IPS-NIHi7 (cell line): ENCODE measurements at regions not wholly inside any gene's neighbourhood (a gene's known extent, or its start where the extent isn't known, plus 50 kb on each side); places are given as distances from the start of the nearest gene placed in this dataset.
"Not testable (repeated sequence)": the region's sequence is repeated elsewhere in the genome, so short reads cannot be mapped to it uniquely, and the experiment has no call there.

Experiments used
- DNase-seq: peaks from one replicate; pipeline ENCODE4 v3.0.0; 2012; ENCODE audit warnings: mixed read lengths; ENCODE audit errors: extremely low spot score

DNA sequence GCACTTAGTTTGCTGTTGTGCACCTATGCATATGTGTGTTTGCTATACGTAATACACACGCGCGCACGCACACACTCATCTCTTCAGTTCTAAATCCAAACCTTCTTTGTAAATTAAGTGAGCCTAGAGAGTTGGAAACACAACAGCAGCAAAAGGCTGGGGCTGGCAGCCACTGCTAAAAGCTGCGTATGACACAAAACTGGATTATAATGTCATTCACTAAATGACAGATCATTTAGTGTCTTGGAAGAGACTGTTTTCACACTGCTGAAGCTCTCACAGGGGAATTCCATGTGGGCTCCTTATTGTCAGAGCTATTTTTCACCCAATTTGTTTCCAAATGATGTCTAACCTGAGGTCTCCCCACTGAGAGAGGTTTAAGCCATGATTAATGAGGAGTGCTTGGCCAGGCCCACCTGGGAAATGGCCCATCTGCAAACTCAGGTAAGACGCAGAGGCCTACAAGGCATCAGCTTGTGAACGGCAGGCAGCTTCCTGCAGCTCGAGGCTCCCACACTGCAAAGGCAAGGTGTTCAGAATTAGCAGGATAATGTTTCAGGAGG is 94.2 kb downstream of the OLIG3 start:
- peak; percentile 13 for DNase-seq

DNA sequence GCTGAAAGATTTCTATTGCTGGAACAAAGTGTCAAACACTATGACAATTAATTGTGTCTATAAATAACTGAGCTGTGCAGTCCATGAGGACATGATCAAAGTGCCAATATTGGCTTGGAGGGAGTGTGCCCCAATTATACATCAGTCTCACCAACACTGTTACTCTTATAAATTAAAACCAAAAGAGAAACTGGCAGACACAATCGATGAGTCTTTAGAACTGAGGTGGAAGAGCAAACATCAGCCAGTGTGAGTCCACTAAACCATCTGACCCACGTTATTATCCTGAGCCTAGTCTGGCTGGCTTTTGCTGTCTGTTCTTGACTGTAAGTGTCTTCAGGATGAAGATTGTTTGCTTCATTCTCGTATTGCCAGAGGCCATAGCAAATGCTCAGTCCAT is 98.9 kb downstream of the OLIG3 start:
- no peak for DNase-seq

DNA sequence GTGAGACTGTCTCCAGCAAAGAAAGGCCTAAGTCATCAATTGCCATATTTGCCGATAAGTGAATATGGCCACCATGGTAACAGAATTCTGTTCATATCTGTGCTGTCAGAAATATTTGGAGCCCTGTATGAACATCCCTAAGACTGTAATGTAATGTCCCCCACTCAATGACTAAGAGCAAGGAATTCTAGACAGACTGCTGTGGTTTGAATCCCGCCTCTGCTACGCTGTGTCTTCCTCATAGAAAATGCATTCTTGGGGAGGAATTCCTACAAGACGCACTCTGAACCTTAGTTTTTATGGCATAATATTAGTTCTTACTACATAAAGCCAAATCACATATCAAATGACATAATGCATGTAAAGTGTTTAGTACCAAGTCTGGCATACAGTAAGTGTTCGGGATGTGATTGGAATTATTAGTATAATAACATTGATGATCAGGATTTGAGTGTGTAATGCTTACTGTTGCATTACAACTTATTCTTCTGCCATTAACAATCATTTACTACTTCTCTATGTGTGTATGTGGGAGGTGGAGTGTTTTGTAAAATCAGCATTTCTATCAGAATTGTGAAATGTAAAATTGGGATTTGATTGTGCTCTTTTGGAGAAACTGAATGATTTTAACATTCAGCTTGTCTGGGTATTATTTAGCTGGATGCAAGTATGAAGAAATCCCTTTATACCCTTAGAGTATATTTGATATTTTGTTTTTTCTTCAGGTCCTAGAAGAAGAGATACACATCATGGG is 103.0 kb downstream of the OLIG3 start:
- no peak for DNase-seq

DNA sequence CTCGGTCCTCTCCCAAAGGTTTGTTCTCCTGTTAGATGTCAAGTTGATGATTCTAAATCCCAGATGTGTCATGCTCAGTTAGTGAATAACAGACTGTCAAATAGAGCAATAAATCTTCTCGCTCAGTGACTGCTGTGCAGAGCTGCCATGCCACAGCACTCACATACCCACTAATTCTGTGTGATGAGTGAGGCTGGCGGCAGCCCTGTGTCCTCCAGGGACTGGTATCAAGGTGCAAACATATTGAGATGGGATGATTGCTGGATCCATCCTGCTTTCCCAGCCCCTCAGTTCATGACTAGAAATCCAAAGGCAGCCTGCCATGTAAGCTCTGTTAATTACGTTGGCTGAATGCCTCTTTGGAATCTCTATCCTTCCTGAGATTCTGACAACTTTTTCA is 103.9 kb downstream of the OLIG3 start:
- no peak for DNase-seq

DNA sequence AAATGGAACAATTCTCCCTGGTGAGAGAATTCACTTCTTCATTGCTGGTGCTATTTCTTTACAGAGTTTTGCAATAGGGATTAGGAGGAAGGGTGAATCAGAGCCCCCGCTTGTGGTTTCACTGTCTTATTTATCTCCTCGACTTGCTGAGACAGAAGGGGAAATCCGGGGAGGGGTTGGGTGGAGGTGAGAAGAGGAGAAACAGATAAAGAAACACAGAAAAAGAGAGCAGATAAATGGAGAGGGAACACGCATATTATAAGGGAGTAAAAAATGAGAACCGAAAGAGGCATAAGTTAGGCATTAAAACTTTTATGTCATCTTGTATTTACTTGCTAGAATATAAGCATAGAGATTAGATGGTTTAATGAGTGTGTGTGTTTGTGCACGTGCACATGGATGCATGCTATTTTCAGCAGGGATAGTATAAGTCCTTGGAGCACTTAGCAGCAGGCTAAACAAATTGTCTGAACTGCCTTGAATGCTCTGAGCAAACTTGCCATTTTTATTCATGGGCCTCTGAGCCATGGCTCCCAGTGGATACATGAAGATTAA is 105.0 kb downstream of the OLIG3 start:
- DNase-seq, result no peak

DNA sequence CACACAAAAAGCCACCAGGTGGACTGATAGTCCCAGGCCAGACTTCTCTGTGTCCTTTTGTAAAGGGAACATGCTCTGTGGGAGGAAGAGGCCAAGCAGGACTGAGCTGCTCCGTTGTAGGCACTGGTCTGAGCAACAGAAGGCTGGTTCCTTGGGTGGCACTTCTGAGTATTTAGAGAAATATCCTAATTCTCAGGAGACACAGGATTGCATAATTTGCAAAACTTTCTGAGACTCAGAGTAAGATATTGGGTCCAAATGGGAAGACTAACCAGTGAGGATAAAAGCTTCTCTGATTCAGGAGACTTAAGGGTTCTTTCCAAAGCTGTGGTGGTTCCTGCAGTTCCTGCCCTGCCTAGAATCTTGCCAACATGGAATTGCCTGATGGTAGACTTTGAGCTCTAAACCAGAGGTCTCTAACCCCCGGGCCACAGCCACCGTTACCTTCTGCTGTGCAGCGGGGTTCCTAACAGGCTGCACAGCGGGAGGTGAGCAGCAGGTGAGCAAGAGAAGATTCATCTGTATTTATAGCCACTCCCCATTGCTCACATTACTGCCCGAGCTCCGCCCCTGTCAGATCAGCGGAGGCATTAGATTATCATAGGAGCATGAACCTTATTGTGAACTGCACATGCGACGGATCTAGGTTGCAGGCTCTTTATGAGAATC is 107.0 kb downstream of the OLIG3 start:
- no peak for DNase-seq

DNA sequence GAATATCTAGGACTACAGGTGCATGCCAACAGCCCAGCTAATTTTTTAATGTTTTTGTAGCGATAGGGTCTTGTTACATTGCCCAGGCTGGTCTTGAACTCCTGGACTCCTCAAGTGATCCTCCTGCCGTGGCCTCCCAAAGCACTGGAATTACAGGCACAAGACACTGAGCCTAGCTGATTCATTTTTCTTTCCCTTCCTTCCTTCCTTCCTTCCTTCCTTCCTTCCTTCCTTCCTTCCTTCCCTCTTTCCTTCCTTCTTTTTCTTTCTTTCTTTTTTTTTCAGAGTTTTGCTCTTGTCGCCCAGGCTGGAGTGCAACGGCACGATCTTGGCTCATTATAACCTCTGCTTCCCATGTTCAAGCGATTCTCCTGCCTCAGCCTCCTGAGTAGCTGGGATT is 110.9 kb downstream of the OLIG3 start:
- not testable (repeated sequence) for DNase-seq

DNA sequence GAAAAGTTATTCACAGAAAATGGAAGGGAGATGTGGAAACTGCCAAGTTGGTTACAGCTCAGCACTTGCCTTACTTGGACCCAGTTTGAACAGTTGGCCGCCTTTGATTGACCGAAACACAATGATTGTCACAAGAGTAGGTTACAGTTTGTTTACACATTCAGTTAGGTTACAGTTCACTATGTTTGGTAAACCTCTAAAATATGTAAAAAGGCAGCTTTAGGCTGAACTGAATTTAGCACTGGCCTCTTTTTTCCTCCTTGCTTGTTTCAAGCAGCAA is 116.2 kb downstream of the OLIG3 start:
- no peak for DNase-seq

DNA sequence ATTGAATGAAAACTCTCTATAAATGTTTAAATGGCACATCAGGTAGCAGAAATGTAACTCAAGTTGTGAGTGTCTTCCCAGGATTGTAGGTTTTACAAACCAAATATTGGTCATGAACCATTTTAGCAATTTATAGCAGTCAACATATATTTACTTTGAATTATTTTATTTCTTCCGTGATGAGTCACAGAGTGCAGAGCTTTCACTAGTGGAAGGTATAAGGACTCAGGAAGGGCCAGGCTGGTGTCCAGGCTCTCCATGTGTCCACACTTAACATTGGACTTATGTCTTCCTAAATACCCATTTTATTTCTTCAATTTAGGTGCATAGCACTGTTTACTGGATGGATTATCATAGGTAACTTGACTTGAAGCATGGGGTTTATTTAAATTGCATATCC is 120.9 kb downstream of the OLIG3 start:
- DNase-seq, result no peak

DNA sequence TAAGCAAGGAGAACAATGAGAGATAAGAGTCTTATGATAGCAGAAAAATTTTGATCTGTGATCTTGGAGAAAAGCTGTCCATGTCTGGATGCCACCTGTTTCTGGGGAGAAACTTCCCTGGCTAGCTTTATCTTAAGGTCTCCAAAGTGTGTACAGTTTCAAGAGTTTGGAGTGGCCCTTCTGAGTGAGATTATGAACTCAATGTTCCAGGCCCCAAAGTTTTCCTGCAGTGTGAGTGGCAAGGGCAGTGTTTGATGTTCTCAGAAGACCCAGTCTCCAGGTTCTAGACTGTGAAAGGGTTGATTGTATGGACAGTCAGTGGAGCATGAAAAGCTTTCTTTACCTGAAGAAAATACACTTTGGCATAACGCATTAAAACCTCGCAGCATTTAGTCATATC is 121.7 kb downstream of the OLIG3 start:
- DNase-seq, result no peak

DNA sequence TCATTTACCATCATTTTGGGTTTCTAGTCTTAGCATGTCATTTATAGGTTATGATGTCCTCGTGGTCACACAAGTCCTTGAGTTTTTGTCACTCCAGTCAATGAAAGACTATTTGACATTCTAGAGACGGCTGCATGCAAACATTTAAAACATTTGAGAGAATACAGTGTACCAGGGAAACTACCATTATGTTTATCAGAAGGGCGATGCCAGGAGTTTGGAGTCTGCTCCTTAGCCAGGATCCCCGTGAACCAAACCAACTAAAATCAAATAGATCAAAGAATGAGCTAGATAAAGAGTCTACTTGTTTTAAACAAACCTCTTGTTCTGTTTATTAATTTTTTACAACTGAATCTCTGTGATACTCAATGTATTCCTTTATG is 122.6 kb downstream of the OLIG3 start:
- no peak for DNase-seq

DNA sequence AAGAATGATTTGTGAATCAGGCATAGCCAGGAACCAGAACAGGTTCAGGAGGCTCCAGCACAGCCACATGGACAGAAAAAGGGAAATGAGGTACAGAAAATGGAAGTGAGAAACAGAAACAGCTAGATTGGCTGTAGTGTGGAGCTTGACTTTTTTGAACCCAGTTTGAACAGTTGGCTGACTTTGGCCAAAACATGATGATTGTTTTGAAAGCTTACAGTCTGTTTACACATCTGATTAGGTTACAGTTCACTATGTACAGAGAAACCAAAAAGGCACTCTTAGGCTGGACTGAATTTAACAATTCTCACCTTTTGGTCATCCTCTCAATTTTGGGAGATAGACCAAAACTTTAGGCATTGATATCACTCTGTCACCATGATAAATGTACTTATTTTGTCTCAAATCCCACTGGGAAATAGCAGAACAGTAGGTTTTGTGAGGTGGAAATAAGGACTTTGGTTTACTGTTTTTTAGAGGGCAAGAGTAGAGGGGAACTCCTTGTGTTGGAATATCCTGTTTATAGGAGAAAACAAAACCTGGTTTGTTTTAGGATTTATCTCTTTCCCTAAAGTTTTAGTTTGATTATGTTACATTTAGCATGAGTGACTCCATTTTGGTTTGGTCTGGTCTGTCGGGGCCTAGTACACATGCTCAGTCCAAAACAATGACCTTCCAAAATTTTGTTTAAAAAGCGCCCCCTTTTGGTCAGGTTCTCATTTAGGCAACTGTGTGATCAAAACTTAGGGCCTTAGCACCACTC is 123.1 kb downstream of the OLIG3 start:
- DNase-seq, result no peak

DNA sequence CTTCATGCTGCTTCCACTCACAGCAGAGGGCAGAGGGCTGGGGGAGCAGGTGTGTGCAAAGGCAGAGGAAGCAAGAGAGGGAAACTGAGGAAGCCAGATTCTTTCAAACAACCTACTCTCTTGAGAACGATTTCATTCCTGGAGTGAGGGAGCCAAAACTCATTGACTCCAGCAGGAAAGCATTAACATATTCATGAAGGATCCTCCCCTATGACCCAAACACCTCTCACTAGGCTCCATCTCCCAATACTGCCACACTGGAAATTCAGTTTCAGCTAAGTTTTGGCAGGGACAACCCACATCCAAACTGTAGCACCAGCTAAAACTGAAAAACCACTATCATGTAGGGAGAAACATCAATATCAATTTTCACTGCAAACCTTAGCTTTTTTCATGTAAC is 125.1 kb downstream of the OLIG3 start:
- no peak for DNase-seq

DNA sequence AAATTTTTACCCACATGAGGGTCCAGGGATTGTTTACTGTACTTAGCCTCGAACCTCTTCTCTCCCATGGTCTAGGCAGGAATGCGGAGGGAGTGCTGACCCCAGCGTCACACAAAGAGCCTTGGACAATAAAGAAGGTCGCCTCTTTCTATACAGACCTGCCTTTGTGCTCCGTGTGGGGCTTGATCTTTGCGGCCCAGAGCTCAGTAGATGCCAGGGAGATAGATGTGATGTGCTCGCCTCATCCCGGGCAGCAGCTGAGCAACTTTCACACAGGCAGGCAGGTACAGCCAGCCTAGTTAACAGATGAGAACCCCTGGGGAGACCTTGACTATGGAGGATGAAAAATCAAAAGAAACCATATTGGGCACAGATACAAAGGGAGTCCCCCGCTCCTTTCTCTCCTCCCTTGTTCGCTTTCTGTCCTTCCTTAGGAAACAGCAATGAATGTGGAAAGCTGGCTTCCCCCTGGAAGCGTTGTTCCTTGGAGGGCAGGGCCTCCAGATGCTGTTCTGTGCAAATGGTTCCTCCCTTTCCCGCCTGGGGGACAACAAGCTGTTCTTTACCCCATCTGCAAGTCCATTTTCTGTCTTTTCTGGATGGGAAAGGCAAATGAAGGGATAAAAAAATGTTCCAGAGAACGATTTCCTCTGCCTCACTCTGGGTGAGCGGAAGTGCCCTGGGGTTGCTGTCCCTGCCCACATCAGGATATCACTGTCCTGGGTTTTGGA is 128.3 kb downstream of the OLIG3 start:
- no peak for DNase-seq

DNA sequence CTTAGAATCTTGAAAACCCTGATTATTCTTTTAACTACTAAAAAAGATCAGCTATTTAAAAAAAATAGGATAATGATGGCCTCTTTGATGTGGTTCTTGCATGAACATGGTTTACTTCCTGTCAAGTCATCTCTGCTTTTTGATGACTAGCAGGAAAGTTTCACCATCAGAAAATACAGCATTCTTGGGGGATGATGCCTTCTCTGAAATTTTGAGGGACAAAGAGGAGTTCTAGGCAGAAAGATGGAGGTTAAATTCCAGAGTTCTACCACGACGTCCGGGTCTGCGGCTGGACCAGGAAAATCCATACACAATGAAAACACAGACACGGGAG is 130.4 kb downstream of the OLIG3 start:
- no peak for DNase-seq

DNA sequence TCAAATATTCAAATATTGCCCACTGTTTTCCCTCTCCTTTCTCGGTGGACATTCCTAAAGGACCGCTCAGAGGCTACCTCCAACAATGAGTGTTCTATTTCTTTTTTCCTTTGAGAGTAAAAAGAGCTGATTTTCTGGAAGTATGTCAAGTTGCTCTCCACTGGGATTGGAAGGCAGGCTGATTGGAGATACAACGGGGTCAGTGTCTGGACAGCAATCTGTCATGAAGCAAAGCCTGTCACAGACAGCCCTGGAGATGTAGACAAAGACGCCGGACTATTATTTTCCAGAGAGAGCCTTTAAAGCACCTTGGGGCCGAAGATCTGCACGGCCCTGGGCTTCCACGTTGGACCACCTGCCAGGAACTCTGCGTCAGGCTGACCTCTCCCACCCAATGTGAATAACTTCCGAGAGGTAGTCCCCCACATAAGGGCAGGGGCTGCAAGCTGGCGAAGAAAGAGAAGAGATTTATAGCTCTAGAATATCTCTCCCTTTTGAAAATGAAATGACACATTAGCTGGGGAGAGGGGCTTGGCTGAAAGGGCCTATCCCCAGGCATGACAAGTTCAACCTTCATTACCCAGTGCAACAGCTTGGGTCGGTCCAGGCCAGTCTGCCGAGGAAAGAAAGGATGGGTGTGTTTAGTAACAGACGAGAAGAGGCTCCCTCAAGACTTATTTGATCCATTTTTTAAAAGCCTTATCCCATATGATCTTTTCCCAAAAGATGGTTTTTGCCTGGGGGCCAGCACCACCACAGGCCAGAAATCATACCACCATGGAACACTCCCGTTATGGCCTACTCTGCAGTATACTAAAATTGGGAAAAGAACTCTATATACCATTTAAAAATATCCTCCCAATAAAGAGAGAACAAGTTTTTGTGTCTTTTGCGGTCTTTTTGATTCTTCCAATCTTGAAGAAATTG is 131.1 kb downstream of the OLIG3 start:
- no peak for DNase-seq

DNA sequence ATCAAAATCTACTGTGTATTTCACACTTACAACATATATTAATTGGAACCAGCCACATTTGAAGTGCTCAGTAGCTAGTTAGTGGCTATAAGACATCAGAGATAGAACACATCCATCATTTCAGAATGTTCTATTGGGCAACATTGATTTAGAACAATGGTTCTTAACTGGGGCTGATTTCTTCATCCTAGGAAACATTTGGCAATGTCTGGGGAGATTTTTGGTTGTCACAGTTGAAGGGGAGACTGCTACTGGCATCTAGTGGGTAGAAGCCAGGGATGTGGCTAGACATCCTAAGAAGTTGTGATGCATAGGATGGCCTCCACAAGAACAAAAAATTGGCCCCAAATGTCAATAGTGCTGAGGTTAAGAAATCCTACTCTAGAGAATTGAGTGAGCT is 132.5 kb downstream of the OLIG3 start:
- no peak for DNase-seq

DNA sequence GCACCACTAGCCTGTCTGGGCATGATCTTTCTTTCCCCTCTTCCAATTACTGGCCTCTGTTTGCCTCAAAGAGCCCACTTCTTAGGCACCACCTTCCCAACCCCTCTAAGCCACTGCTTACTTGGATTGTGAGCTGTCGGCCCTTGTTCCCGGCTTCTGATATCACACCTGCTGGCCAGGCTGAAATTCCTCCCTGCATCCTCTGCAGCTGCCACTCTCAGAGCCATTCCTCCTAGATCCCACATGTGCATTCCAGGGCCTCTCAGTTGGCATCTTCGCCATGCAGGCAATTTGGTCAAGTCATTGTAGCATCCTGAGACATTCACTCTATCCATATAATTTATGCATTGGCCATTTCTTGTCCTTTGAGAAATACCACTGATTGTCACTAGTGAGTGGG is 135.9 kb downstream of the OLIG3 start:
- peak; percentile 31 for DNase-seq

DNA sequence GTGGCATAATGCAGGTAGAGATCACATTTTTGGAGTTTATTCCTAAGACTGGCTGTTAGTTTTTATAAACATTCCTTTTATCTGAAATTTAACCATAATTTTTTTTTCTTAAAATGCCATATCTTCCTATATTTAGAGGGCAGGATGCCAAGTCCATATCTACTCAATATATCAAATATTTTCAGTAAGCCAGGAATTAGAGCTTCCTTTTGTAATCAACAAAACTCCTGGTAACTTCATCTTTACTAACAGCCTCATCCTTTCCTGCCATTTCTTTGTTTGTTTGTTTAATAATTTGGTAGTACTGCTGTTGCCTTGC is 136.3 kb downstream of the OLIG3 start:
- no peak for DNase-seq

DNA sequence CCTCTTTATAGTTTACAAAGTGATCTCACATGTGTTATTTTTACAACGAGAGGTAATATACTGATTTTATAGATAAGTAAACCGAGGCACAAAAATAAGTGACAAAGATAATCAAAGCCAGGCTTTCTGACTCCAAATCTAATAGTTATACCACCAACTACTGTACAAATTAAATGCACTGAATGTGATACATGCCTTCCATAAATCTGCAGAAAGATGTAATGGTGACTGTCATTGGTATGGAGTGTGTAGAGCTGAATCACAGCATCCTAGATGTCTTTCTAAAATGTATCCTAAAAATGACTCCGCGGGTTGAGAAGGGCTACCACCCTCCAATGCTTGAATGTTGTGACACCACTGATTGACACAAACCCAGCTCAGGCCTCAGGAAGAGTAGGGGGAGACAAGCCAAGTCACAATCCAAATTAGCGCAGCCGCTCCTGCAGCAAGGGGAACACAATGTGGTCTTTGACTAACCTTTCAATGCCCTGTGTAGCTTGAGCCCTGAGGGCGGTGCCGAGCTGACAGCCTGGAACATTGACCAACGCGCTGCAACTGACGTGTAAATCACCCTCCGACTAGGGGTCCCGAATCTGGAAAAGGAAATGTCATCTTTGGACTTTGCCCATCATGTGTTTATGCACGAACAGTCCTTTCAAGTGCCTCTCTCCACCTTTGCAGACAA is 136.8 kb downstream of the OLIG3 start:
- DNase-seq, result no peak
